ENCODE measurements at regions not wholly inside any gene's neighbourhood (a gene's known extent, or its start where the extent isn't known, plus 50 kb on each side); places are given as distances from the start of the nearest gene placed in this dataset.

GRCh38 chr15:35769656-35770055, 223.7 kb upstream of the DPH6 start:
- Histone ChIP-seq H2BK120ac (ENCODE audit: low read depth, low read length, poor library complexity, severe bottlenecking) (no peak overlapping the region), H2BK20ac (ENCODE audit: low read depth, low read length, poor library complexity, severe bottlenecking) (no peak overlapping the region), H3K9me3 (ENCODE audit: control insufficient read depth, low read depth, low read length) (no peaks in the 10 kb centered on the region), H3K23me2 (ENCODE audit: insufficient read length, low read depth, low read length, poor library complexity, severe bottlenecking) (no peaks in the 10 kb centered on the region), H3K79me2 (ENCODE audit: insufficient read depth, low read length) (no peaks in the 10 kb centered on the region), H2AK5ac (ENCODE audit: insufficient read length, low read length) (no peak overlapping the region), H3K18ac (ENCODE audit: insufficient read length, low read depth, low read length) (no peak overlapping the region), H3K79me1 (ENCODE audit: insufficient read depth, low read depth, low read length, poor library complexity, severe bottlenecking) (no peaks in the 10 kb centered on the region), H4K8ac (replicated peaks; ENCODE audit: insufficient read length, low read depth, low read length) (no peak overlapping the region), H3K27me3 (ENCODE audit: insufficient read depth, low read length) (no peaks in the 10 kb centered on the region), H3K4me1 (ENCODE audit: insufficient read depth, low read length) (no peaks in the 10 kb centered on the region), H3K56ac (ENCODE audit: insufficient read length, low read depth, low read length) (no peak overlapping the region), H2BK12ac (ENCODE audit: insufficient read length, low read depth, low read length) (no peak overlapping the region), H3K27ac (ENCODE audit: insufficient read length, low read depth, low read length) (no peak overlapping the region), H3K4ac (ENCODE audit: low read depth, low read length) (no peak overlapping the region), H3K4me2 (ENCODE audit: insufficient read depth, insufficient read length, low read length) (no peak overlapping the region), H4K91ac (ENCODE audit: insufficient read length, low read depth, low read length) (no peak overlapping the region), H3K9ac (ENCODE audit: extremely low read depth, insufficient read length, low read length) (no peak overlapping the region), H2BK15ac (ENCODE audit: low read depth, low read length) (no peak overlapping the region), H2BK5ac (ENCODE audit: insufficient read length, low read length) (no peak overlapping the region), H4K20me1 (ENCODE audit: control insufficient read depth, insufficient read depth, insufficient read length) (no peaks in the 10 kb centered on the region), H3K14ac (ENCODE audit: insufficient read depth, low read length) (no peak overlapping the region), H3T11ph (ENCODE audit: low read length) (no peak overlapping the region), H2AFZ (ENCODE audit: low read length) (no peak overlapping the region), H3K23ac (ENCODE audit: insufficient read length, low read depth, low read length) (no peak overlapping the region), H4K5ac (ENCODE audit: insufficient read length, low read depth, low read length) (no peak overlapping the region)
- WGBS (ENCODE audit: extremely low coverage, insufficient read length, low lambda C conversion rate): no CpG with 5 or more reads among the region's 2 CpGs
- Mint-ChIP-seq H3K4me1 (peaks cover 0 to 6% of the 10 kb centered on the region in 2 experiments; a peak in 2 of 4 replicates), H3K4me3 (no peak overlapping the region), H3K27me3 (ENCODE audit: low read depth) (no peaks in the 10 kb centered on the region), H3K36me3 (ENCODE audit: insufficient read depth in 1 of 3, low read depth in 3 of 3) (no peaks in the 10 kb centered on the region), H3K9me3 (no peaks in the 10 kb centered on the region), H3K27ac (no peak overlapping the region)
- TF ChIP-seq CTCF (conservative IDR thresholded peaks at IDR 0.05): no peak
- DNase-seq: no peak

Data from H9 (cell line).